ENCODE measurements at regions not wholly inside any gene's neighbourhood (a gene's known extent, or its start where the extent isn't known, plus 50 kb on each side); places are given as distances from the start of the nearest gene placed in this dataset.

- Mint-ChIP-seq H3K36me3 (ENCODE audit: insufficient read depth) (no peaks in the 10 kb centered on the region), H3K27me3 (no peaks in the 10 kb centered on the region), H3K4me3 (no peak overlapping the region), H3K9me3 (peaks cover 19% of the 10 kb centered on the region), H3K4me1 (no peaks in the 10 kb centered on the region), H3K27ac (ENCODE audit: low read depth) (no peak overlapping the region)
- ATAC-seq (replicated peaks; ENCODE audit: extremely low read depth, poor library complexity, severe bottlenecking) (no peak), DNase-seq (ENCODE audit: low spot score in 2 of 2) (no peak)
These were observed 316.4 kb downstream of the RND3 start for GRCh38 chr2:150171065-150171548.

- Mint-ChIP-seq H3K36me3 (ENCODE audit: insufficient read depth) (no peaks in the 10 kb centered on the region), H3K4me3 (no peak overlapping the region), H3K27me3 (no peaks in the 10 kb centered on the region), H3K9me3 (peaks cover 19% of the 10 kb centered on the region), H3K4me1 (no peaks in the 10 kb centered on the region), H3K27ac (ENCODE audit: low read depth) (no peak overlapping the region)
- DNase-seq (ENCODE audit: low spot score in 2 of 2) (no peak), ATAC-seq (replicated peaks; ENCODE audit: extremely low read depth, poor library complexity, severe bottlenecking) (no peak)
These were observed 318.2 kb downstream of the RND3 start for GRCh38 chr2:150169237-150169629.

GRCh38 chr2:150168595-150169236 lies 318.8 kb downstream of the RND3 start:
- DNase-seq (ENCODE audit: low spot score in 2 of 2) (no peak), ATAC-seq (replicated peaks; ENCODE audit: extremely low read depth, poor library complexity, severe bottlenecking) (no peak)
- no peaks in the 10 kb centered on the region for H3K4me1 Mint-ChIP-seq
- no peak overlapping the region for H3K4me3 Mint-ChIP-seq
- H3K36me3 Mint-ChIP-seq (ENCODE audit: insufficient read depth): no peaks in the 10 kb centered on the region
- H3K27me3 Mint-ChIP-seq: no peaks in the 10 kb centered on the region
- peaks cover 19% of the 10 kb centered on the region for H3K9me3 Mint-ChIP-seq
- H3K27ac Mint-ChIP-seq (ENCODE audit: low read depth): no peak overlapping the region

- Mint-ChIP-seq H3K27me3 (no peaks in the 10 kb centered on the region), H3K4me3 (no peak overlapping the region), H3K27ac (ENCODE audit: low read depth) (no peak overlapping the region), H3K9me3 (peaks cover 22% of the 10 kb centered on the region), H3K4me1 (no peaks in the 10 kb centered on the region), H3K36me3 (ENCODE audit: insufficient read depth) (no peaks in the 10 kb centered on the region)
- ATAC-seq (replicated peaks; ENCODE audit: extremely low read depth, poor library complexity, severe bottlenecking): no peak
- DNase-seq (ENCODE audit: low spot score in 2 of 2): no peak
These were observed 319.8 kb downstream of the RND3 start for GRCh38 chr2:150167711-150168110.

GRCh38 chr2:150166313-150167051 lies 321.0 kb downstream of the RND3 start:
- no peaks in the 10 kb centered on the region for H3K27me3 Mint-ChIP-seq
- no peaks in the 10 kb centered on the region for H3K36me3 Mint-ChIP-seq (ENCODE audit: insufficient read depth)
- no peaks in the 10 kb centered on the region for H3K4me1 Mint-ChIP-seq
- no peak overlapping the region for H3K4me3 Mint-ChIP-seq
- no peak for DNase-seq (ENCODE audit: low spot score in 2 of 2)
- no peak for ATAC-seq (replicated peaks; ENCODE audit: extremely low read depth, poor library complexity, severe bottlenecking)
- H3K27ac Mint-ChIP-seq (ENCODE audit: low read depth): no peak overlapping the region
- H3K9me3 Mint-ChIP-seq: peaks cover 19% of the 10 kb centered on the region

- Mint-ChIP-seq H3K27ac (ENCODE audit: low read depth) (no peak overlapping the region), H3K9me3 (peaks cover 17% of the 10 kb centered on the region), H3K27me3 (no peaks in the 10 kb centered on the region), H3K4me3 (no peak overlapping the region), H3K36me3 (ENCODE audit: insufficient read depth) (no peaks in the 10 kb centered on the region), H3K4me1 (no peaks in the 10 kb centered on the region)
- ATAC-seq (replicated peaks; ENCODE audit: extremely low read depth, poor library complexity, severe bottlenecking) (no peak), DNase-seq (ENCODE audit: low spot score in 2 of 2) (no peak)
These were observed 321.5 kb downstream of the RND3 start for GRCh38 chr2:150165988-150166312.

- H3K4me1 Mint-ChIP-seq: no peaks in the 10 kb centered on the region
- peaks cover 17% of the 10 kb centered on the region for H3K9me3 Mint-ChIP-seq
- ATAC-seq (replicated peaks; ENCODE audit: extremely low read depth, poor library complexity, severe bottlenecking) (no peak), DNase-seq (ENCODE audit: low spot score in 2 of 2) (no peak)
- no peak overlapping the region for H3K4me3 Mint-ChIP-seq
- no peaks in the 10 kb centered on the region for H3K27me3 Mint-ChIP-seq
- H3K27ac Mint-ChIP-seq (ENCODE audit: low read depth): no peak overlapping the region
- no peaks in the 10 kb centered on the region for H3K36me3 Mint-ChIP-seq (ENCODE audit: insufficient read depth)
These were observed 322.0 kb downstream of the RND3 start for GRCh38 chr2:150165442-150165841.

GRCh38 chr2:150162241-150162942 lies 325.1 kb downstream of the RND3 start:
- H3K9me3 Mint-ChIP-seq: peaks cover 17% of the 10 kb centered on the region
- H3K27me3 Mint-ChIP-seq: no peaks in the 10 kb centered on the region
- ATAC-seq (replicated peaks; ENCODE audit: extremely low read depth, poor library complexity, severe bottlenecking): no peak
- H3K4me1 Mint-ChIP-seq: no peaks in the 10 kb centered on the region
- H3K36me3 Mint-ChIP-seq (ENCODE audit: insufficient read depth): no peaks in the 10 kb centered on the region
- no peak for DNase-seq (ENCODE audit: low spot score in 2 of 2)
- no peak overlapping the region for H3K27ac Mint-ChIP-seq (ENCODE audit: low read depth)
- H3K4me3 Mint-ChIP-seq: no peak overlapping the region

- ATAC-seq (replicated peaks; ENCODE audit: extremely low read depth, poor library complexity, severe bottlenecking) (no peak), DNase-seq (ENCODE audit: low spot score in 2 of 2) (no peak)
- no peaks in the 10 kb centered on the region for H3K27me3 Mint-ChIP-seq
- H3K4me1 Mint-ChIP-seq: no peaks in the 10 kb centered on the region
- H3K4me3 Mint-ChIP-seq: no peak overlapping the region
- H3K9me3 Mint-ChIP-seq: peaks cover 17% of the 10 kb centered on the region
- no peak overlapping the region for H3K27ac Mint-ChIP-seq (ENCODE audit: low read depth)
- H3K36me3 Mint-ChIP-seq (ENCODE audit: insufficient read depth): peaks cover under 1% of the 10 kb centered on the region
These were observed 327.4 kb downstream of the RND3 start for GRCh38 chr2:150160058-150160457.

GRCh38 chr2:150159300-150159699 lies 328.2 kb downstream of the RND3 start:
- no peak overlapping the region for H3K4me3 Mint-ChIP-seq
- no peaks in the 10 kb centered on the region for H3K27me3 Mint-ChIP-seq
- peaks cover 17% of the 10 kb centered on the region for H3K9me3 Mint-ChIP-seq
- no peak overlapping the region for H3K27ac Mint-ChIP-seq (ENCODE audit: low read depth)
- no peak for DNase-seq (ENCODE audit: low spot score in 2 of 2)
- no peak for ATAC-seq (replicated peaks; ENCODE audit: extremely low read depth, poor library complexity, severe bottlenecking)
- H3K36me3 Mint-ChIP-seq (ENCODE audit: insufficient read depth): peaks cover 2% of the 10 kb centered on the region
- no peaks in the 10 kb centered on the region for H3K4me1 Mint-ChIP-seq

- H3K27me3 Mint-ChIP-seq: no peaks in the 10 kb centered on the region
- no peak overlapping the region for H3K4me3 Mint-ChIP-seq
These were observed 330.6 kb downstream of the RND3 start for GRCh38 chr2:150156876-150157275.

GRCh38 chr2:150156415-150156814 lies 331.1 kb downstream of the RND3 start:
- DNase-seq (ENCODE audit: low spot score in 2 of 2): no peak
- ATAC-seq (replicated peaks; ENCODE audit: extremely low read depth, poor library complexity, severe bottlenecking): no peak
- Mint-ChIP-seq H3K4me1 (no peaks in the 10 kb centered on the region), H3K9me3 (peaks cover 6% of the 10 kb centered on the region), H3K27ac (ENCODE audit: low read depth) (no peak overlapping the region), H3K36me3 (ENCODE audit: insufficient read depth) (peaks cover 2% of the 10 kb centered on the region), H3K4me3 (no peak overlapping the region), H3K27me3 (no peaks in the 10 kb centered on the region)

More at GRCh38 chr2:150156876-150157275, 330.6 kb downstream of the RND3 start:
- H3K36me3 Mint-ChIP-seq (ENCODE audit: insufficient read depth): peaks cover 2% of the 10 kb centered on the region
- no peak overlapping the region for H3K27ac Mint-ChIP-seq (ENCODE audit: low read depth)
- ATAC-seq (replicated peaks; ENCODE audit: extremely low read depth, poor library complexity, severe bottlenecking) (no peak), DNase-seq (ENCODE audit: low spot score in 2 of 2) (no peak)
- peaks cover 10% of the 10 kb centered on the region for H3K9me3 Mint-ChIP-seq
- no peaks in the 10 kb centered on the region for H3K4me1 Mint-ChIP-seq

GRCh38 chr2:150154308-150154797 lies 333.1 kb downstream of the RND3 start:
- DNase-seq (ENCODE audit: low spot score in 2 of 2): no peak
- Mint-ChIP-seq H3K4me1 (no peaks in the 10 kb centered on the region), H3K27me3 (no peaks in the 10 kb centered on the region), H3K27ac (ENCODE audit: low read depth) (no peak overlapping the region), H3K4me3 (no peak overlapping the region), H3K9me3 (peaks cover 6% of the 10 kb centered on the region), H3K36me3 (ENCODE audit: insufficient read depth) (peaks cover 2% of the 10 kb centered on the region)
- ATAC-seq (replicated peaks; ENCODE audit: extremely low read depth, poor library complexity, severe bottlenecking): no peak
